SIG-M5 treated with dmso at 0.1 percent for 504 hours (cell line): ENCODE measurements at regions not wholly inside any gene's neighbourhood (a gene's known extent, or its start where the extent isn't known, plus 50 kb on each side); places are given as distances from the start of the nearest gene placed in this dataset.
"Not testable (repeated sequence)": the region's sequence is repeated elsewhere in the genome, so short reads cannot be mapped to it uniquely, and the experiment has no call there.

Source experiments
- DNase-seq: peaks from one replicate; lab custom pipeline; 2025; ENCODE audit not compliant: unreplicated experiment; lab: John Stamatoyannopoulos, UW

DNA sequence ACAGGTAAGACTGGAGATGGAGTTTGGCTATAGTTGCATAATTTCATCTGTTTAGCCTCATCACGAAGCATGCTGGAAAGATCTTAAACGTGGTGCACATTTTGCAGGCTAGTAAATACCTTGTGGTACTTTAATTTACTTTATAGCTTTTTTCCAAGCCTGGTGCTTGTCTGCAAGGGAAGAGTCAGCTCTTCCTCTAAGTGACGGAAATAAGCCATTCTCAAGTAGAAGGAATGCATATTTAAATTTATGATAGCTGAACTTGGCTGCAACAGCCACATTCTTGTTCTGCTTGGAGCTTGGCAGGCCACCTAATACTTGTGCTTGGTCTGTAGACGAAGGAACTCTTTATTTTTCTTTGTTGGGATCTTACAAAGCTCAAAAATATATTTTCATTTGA, 188.0 kb upstream of the PIK3R1 start:
- no peak for DNase-seq

DNA sequence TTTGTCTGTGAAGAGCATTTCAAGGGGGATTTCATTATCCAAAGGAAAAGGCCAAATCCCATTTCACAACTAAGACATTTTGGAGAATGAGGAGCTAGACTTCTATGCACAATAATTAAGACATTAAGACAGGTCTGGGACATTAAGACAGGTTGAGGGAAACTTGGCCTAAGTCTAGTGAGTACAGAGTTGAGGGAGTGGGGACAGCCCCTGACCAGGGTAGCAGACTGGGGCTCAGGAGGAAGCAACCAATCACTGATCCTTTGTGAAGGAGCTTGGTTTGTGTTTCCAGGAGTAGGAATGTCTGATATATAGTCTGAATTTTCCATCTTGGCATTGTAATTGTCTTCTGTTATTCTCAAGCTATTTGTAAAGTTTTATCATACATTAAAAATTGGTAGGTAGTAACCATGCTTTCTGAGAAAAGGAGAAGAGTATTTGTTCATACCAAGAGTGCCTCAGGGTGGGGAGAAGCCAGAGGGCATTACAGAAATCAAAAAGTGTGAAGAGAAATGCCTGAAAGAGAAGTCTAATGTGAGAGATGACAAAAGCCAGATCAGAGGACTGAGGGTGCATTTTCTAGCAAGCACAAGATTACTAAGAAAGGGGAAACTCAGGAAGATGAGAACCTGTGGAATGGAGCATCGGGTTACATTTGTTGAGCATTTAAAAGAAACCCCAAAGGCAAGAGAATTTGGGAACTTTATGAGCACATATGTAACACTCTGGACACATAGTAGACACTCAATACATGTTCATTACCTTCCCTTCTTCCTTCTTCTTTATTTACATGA, 189.3 kb upstream of the PIK3R1 start:
- no peak for DNase-seq

DNA sequence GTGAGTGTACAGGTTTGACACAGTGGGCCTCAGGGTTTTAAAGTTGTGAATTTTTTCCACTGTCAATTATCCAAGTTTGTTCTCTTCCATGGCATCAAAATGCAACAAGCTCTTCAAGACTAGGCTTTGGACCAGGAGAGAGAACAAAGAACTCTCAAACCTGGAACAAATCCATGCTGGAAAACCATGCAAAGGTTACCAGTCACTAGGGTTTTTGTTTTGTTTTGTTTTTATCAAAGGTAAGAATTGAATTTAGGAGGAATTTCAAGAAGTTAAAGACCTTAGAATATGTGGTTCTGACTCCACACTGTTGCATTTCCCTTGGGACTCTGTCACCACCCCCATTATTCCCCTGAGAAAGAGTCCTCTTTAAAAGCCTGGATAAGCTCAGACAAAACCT, 191.1 kb upstream of the PIK3R1 start:
- DNase-seq: no peak

DNA sequence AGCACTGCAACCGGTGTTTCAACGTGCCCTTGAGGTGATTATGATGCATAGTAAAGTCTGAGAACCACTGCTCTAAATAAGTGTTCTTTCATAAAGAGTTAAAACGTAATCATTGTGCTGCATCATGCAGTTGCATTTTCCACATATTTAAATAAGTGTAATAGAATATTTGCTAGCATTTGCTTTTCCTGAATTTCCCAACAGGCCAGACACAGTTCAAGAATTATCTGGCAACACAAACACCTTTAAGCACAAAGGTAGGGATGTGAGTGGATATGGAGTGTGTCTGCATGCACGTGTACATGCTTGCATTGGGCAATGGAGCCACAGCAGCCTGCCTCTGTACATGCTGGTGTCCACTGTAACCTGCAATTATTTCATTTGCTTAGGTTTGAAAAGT, 193.6 kb upstream of the PIK3R1 start:
- no peak for DNase-seq

DNA sequence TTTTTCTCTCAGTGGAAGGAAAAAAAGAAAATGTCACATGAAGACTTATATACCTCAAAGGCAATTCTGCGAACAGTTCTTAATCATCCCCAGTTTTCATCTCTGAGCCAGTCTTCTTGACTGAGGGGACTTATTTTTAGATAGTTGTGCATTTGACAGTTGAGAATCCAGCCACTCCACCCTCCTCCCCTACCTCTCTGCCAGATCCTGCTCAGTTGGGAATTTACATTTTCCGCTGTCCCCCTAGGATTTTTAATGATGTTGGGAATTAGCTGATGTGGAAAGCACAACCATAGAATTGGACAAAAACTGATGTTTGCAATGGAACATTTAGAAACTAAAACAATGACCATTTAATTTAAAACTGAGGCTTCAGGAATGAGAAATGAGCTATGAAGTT, 194.3 kb upstream of the PIK3R1 start:
- no peak for DNase-seq

DNA sequence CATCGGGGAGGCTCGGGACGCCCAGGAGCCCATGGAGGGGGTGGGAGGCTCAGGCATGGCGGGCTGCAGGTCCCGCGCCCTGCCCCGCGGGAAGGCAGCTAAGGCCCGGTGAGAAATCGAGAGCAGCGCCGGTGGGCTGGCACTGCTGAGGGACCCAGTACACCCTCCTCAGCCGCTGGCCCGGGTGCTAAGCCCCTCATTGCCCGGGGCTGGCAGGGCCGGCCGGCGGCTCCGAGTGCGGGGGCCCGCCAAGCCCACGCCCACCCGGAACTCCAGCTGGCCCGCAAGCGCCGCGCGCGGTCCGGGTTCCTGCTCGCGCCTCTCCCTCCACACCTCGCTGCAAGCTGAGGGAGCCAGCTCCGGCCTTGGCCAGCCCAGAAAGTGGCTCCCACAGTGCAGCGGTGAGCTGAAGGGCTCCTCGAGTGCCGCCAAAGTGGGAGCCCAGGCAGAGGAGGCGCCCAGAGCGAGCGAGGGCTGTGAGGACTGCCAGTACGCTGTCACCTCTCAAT, 195.0 kb upstream of the PIK3R1 start:
- not testable (repeated sequence) for DNase-seq

DNA sequence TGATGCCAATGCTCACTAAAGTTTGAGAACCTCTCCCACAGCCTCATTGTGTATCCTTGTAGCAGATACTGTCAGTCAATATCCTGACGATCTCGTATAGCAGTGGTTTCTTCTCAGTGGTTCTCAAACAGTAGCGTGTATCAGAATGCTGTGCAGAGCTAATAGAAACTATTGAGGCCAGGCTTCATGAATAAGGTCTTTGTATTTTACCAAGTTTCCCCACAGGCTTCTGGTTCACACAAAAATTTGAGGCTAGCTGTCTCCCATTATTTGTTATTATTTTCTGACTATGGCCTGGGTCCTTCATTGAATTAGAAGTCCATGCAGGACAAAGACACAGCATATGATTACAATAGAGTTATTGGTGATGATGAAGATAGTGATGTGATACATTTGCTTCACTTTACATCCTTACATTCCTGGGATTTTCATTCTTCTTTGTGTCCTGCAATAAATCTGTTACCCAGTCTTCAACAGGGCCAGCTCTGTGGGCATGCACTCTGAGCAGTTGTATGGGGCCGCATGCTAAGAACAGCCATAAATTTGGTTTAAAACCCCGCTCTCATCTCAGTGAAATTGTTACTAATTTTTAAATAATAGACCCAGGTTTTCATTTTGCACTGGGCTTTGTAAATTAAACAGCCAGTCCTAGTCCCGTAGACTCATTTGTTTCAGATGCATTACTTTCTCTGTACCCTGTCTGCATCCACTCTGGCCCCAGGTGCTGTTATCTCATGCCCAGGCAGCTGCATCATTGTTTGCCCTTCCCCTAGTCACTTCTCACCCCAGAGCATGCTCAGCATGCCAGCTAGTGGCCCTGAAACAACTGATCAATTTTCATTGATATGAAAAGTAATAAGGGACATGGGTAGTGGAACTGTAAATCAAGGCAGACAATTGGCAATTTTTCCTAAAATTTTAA, 199.9 kb upstream of the PIK3R1 start:
- DNase-seq: no peak

DNA sequence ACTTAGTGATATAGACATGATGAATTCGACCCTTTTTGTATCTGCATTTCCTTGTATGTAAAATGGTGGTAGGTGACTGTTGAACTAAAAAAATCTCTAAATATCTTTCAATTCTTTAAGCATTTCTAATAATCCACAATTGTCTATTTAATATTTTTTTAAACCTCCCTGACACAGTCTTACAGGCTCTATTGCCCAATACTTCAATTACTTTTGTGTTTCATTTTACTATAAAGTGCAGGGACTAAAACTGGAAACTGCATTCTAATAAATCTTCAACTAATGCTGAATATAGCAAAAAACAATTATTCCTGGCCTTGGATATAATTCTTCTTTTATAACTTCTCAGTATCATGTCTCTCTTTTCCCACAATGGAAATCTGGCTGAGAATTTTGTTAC, 202.7 kb upstream of the PIK3R1 start:
- DNase-seq: no peak

DNA sequence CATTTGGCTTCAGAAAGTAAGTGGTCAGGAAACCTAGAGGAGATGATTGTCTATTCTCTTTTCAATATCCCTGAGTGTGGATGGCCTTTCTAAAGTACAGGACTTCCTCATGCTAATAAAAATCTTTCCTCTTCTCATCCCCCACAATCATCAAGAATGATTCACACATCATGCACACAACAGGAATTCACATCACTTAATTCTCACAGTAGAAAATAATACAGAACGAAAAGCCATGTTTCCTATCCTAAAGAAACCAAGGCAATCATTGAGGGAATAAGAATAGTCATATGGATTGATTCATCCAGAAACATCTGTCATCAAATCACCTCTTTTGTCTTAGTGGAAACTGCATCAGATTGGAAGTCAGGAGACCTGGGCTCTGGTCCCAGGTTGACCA, 203.1 kb upstream of the PIK3R1 start:
- no peak for DNase-seq

DNA sequence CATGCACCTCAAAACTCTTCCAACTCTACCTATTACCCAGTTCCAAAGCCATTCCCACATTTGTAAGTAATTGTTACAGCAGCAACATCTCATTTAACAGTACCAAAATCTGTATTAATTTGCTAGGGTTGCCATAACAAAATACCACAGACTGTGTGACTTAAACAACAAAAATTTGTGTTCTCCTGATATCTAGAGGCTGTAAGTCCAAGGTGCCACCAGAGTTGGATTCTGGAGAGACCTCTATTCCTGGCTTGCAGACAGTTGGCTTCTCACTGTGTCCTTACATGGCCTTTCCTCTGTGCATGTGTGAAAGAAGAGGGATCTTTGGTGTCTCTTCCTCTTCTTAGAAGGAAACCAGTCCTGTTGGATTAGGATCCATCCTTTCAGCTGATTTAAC, 203.8 kb upstream of the PIK3R1 start:
- DNase-seq: no peak

DNA sequence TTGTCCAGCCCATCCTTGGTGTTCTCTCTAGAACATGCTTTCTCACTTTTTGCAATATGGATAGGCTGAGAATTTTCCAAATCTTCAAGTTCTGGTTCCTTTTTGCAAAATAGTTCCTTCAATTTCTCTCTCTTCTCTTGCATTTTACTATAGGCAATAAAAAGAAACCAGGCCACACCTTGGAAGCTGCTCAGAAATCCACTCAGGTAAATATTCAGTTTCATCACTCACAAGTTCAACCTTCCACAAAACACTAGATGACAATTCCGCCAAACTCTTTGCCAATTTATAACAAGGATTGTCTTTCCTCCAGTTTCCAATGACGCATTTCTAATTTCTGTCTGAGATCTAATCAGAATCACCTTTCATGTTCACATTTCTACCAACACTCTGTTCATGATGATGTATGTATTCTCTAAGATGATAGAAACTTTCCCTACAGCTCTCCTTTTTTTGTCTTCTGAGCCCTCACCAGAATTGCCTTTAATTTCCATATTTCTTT, 204.2 kb upstream of the PIK3R1 start:
- no peak for DNase-seq

DNA sequence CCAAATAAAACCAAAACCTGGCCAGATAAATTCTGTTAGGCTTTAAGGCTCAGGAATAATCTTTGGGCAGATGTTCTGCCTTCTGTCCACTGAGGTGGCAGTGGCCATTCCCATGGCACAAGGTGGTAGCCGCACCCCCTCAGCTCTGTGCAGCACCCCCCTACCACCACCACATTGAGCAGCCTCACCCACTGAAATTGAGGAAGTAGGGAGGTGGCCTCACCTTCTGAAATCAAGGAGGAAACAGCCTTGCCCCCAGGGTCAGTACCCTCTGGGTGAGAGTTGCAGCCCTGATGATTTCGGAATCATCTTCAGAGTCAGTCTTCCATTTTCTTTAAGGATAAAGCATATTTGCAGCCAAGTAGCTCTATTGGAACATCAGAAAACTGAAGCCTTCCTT, 204.8 kb upstream of the PIK3R1 start:
- DNase-seq: no peak

DNA sequence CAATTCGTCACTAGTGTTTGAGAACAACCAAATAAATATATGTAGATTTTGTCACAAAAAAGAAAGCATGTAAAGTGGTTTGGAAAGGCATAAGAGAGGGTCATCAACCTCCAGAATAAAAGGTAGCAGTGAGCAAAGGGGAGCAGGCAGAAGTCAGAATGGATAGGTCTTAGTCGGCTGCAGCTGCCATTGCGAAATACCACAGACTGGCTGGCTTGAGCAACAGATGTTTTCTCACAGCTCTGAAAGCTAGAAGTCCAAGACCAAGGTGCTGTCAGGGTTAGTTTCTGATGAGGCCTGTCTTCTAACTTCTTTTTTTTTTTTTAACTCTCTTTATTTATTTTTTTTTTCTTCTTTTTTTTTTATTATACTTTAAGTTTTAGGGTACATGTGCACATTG, 208.1 kb upstream of the PIK3R1 start:
- DNase-seq: peak; percentile 89

DNA sequence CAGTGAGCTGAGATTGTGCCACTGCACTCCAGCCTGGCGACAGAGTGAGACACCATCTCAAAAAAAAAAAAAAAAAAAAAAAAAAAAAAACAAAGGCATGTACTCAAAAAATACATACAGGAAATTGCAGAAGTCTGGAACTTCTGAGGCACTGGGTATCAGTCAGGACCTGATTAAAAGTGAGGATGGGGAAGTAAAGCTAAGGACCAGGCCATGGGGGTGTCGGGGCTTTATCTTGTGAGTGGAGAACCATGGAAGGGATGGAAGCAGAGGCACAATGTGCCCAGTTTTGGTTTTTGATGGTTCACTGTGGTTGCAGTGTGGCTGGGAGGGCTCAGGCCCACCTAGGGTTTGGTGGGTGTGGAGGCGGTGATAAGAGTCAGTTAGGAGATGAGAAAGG, 212.7 kb upstream of the PIK3R1 start:
- no peak for DNase-seq

DNA sequence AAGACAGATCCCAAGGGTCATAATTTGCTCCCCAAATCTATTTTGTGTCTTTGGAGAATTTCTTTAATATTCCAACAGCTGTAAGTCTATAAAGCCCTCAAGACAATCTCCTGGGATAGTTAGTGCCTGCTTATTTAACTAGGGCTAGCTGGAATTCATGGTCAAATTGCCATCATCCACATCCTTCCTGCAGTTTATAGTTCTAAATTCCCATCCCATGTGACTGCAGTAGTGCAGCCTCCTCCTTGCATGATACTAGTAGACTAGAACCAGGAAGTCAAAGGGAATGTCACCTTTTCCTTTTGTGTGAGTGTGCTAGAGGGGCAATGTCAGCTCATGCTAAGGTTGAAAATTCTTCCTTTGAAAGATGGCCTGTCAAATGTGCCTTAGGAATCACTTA, 214.8 kb upstream of the PIK3R1 start:
- DNase-seq: no peak

DNA sequence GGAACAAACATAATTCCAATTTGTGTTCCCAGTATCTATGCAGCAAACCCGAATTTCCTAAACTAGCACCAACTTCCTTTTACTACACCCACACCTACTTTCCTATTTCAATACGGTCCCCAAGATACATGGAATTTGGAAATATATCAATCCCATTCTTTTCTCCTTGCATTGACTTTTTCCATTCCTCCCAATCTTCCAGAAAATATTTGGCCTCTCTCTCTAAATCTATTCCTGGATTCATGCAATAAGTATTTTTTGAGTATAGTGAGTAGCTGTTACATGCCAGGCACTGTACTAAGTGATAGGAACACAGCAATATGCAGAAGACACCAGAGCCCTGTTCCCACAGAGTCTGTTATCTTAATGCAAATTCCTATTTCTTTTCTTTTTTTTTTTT, 216.2 kb upstream of the PIK3R1 start:
- no peak for DNase-seq

DNA sequence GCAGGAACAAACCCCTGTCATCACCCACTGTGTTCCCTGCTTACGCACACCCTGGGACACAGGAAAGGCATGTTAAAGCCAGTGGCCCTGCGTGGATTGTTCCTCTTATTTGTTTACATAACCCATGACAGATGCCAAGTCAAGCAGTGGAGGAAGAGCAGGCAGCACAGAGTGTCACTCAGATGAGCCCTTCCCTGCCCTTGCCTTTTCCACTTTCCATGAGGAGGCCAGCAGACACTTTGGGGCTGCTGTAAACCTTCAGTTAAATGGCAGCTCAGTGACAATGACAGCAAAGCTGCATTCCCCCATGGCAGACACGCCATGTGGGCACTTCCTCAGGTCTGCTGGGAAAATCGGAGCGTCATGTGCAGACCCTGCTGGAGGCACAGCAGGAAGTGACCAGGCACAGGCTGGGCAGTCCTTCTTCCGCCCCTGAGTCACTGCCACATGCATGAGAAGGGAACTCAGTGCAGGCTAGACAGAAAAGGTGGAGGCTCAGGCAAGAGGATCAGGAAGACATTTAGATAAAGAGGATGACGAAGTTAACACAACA, 216.8 kb upstream of the PIK3R1 start:
- no peak for DNase-seq

DNA sequence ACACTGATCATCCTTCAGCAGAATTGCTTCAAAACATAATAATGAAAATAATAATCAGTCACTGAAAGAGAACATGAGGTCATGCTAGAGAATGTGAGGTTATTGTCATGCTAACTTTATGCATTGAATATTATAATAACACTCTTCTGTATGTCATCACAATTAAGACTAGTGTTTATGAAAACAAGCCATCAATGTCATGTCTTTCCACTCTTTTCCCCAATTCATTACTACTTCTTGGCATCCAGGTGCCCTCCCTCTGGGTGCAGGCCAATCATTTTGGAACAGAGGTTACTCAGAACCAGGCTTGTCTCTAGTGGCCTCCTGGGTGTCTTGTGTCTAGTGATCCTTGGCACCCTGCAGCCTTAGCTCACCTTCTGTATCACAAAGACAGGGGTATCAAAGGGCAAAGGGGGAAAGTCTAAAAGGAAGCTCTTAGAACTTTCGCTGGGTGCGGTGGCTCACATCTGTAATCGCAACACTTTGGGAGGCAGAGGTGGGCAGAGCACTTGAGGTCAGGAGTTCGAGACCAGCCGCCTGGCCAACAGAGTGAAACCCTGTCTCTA, 217.6 kb upstream of the PIK3R1 start:
- DNase-seq: no peak

DNA sequence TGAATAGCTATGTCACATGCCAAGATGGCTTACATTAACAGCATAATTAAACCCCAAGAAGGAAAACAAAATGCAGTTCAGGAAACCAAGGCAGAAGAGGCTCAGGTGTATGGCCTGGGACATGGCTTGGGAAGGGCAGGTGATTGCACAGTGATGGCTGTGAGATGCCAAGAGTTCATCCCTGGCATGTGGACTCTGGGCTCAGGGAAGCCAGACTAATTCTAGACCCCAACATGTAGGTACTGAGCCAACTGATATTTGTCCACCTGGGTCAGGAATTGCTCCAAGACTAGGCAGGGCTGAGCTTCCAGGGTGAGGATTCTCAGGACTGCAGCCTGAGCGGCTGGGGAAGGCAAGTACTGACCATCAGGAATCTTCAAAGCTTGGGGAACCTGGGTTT, 218.4 kb upstream of the PIK3R1 start:
- DNase-seq: no peak

DNA sequence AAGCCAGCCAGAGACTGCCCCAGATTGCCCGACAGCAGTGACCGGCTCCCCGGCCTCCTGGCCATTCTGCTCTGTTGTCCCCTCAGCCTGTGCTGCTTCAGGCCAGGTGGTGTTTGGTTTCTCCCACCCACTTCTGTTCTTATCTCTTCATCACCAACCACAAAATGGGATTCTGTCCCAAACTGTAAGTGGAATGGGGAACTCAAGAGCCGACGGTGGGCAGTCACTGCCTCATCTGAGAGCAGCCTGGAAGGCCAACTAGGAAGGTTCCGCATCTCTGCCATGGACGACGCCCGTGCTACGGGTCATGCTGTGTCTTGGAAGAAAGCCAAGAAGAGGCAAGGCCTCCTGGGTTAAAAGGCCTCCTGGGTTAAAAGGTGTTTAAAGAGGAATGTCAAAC, 219.0 kb upstream of the PIK3R1 start:
- DNase-seq: no peak

DNA sequence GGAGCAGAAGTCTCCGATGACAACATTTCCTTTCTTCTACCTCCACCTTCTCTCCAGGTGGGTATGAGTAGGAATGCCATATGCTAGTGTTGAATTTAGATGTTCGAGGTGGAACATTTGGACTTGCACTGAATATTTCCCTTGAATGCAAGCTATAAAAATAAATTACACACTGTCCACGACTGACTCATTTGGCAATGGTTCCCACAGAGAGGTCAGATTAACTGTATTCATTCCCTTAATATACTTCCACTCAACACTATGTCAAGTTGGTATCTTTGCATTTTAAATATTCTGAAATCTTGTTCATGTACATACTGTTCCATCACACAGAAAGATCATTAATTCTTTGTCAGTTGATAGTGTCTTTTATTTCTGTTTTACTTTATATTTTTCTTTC, 222.6 kb upstream of the PIK3R1 start:
- no peak for DNase-seq
